HepG2 (cell line): ENCODE measurements at regions not wholly inside any gene's neighbourhood (a gene's known extent, or its start where the extent isn't known, plus 50 kb on each side); places are given as distances from the start of the nearest gene placed in this dataset.

ENCODE experiments used
- ATAC-seq: fragments of 200-7000 bp; cut with Tn5 transposase; 3 replicates; pipeline ENCODE4 v1.9.1; 2020; ENCODE audit warnings: mild to moderate bottlenecking, moderate library complexity
- BruUV-seq: library from RNA; stranded (reverse); fragments of 400-500 nt; replicated peaks from 2 replicates; lab custom pipeline; 2021; lab: Mats Ljungman, UMichigan
- CTCF ChIA-PET: fragments of 300-600 bp; formaldehyde crosslinking; extraction: SDS; loops from one replicate; lab custom pipeline; 2021; ENCODE audit warnings: low total read pairs, inconsistent platforms, low intra/inter-chr PET ratio; lab: Yijun Ruan, JAX
- POLR2A ChIA-PET: fragments of 350-600 bp; sonication (Branson Sonifier 250); formaldehyde crosslinking; loops from one replicate; lab custom pipeline; 2020; ENCODE audit warnings: antibody characterized with exemption, inconsistent platforms; lab: Yijun Ruan, JAX
- DNase-seq: peaks from one replicate; pipeline ENCODE4 v3.0.0-alpha.2; 2015; ENCODE audit warnings: low spot score
- FAIRE-seq: peaks from 3 replicates; lab custom pipeline; 2011; peaks lifted over from hg19 to GRCh38; lab: Jason Lieb, UNC
- H2AFZ ChIP-seq: one replicate; pipeline ENCODE4 v1.6.1; 2011; ENCODE audit warnings: low read length, inconsistent platforms
- H3K27ac ChIP-seq: fragments of 300-600 bp; 3 replicates; pipeline ENCODE4 v1.8.0; 2011; ENCODE audit warnings: mixed run types, mild to moderate bottlenecking, mixed read lengths, low read length, inconsistent platforms; ENCODE audit not compliant: insufficient read depth; ENCODE audit errors: extremely low read length
- H3K27me3 ChIP-seq, 2 experiments: fragments of 200-600 bp in 1 of 2; 2 replicates in 1 of 2; 3 replicates in 1 of 2; pipeline versions ENCODE4 v1.6.0 to v1.8.0; 2011; ENCODE audit warnings: low read length in 2 of 2, mild to moderate bottlenecking in 2 of 2, moderate library complexity in 2 of 2, inconsistent platforms in 1 of 2; ENCODE audit not compliant: insufficient read depth in 2 of 2, control insufficient read depth in 1 of 2
- H3K36me3 ChIP-seq, 2 experiments: fragments of 200-600 bp in 1 of 2; replicated peaks in 1 of 2; 2 replicates in 1 of 2; 3 replicates in 1 of 2; pipeline versions ENCODE4 v1.5.1 to v1.8.0; 2011; ENCODE audit warnings: low read length in 2 of 2, inconsistent platforms in 1 of 2; ENCODE audit not compliant: insufficient read depth in 2 of 2, control insufficient read depth in 1 of 2
- H3K4me1 ChIP-seq: 2 replicates; pipeline ENCODE4 v1.5.1; 2012; ENCODE audit warnings: low read length, inconsistent platforms; ENCODE audit not compliant: insufficient read depth
- H3K4me2 ChIP-seq: 2 replicates; pipeline ENCODE4 v1.6.0; 2011; ENCODE audit warnings: low read depth, low read length, inconsistent platforms
- H3K4me3 ChIP-seq, 3 experiments: fragments of 200-600 bp in 1 of 3; sonication (generic), shearing (Covaris generic) in 1 of 3; replicated peaks in 1 of 3; 2 replicates each; pipeline ENCODE4 v1.5.1; 2011 to 2016; ENCODE audit warnings: low read length in 3 of 3, inconsistent platforms in 2 of 3, low read depth in 2 of 3, mild to moderate bottlenecking in 2 of 3, control low read depth in 1 of 3, mixed read lengths in 1 of 3; ENCODE audit not compliant: insufficient read depth in 1 of 3
- H3K79me2 ChIP-seq: one replicate; pipeline ENCODE4 v1.6.1; 2011; ENCODE audit warnings: low read length, inconsistent platforms; ENCODE audit not compliant: insufficient read depth
- H3K9ac ChIP-seq: 2 replicates; pipeline ENCODE4 v1.6.0; 2011; ENCODE audit warnings: mild to moderate bottlenecking, low read depth, low read length, inconsistent platforms; ENCODE audit not compliant: insufficient read depth
- H3K9me3 ChIP-seq: 2 replicates; pipeline ENCODE4 v1.5.1; 2012; ENCODE audit warnings: mild to moderate bottlenecking, low read length
- H4K20me1 ChIP-seq: 2 replicates; pipeline ENCODE4 v1.6.0; 2011; ENCODE audit warnings: inconsistent platforms, mild to moderate bottlenecking, low read length, moderate library complexity; ENCODE audit not compliant: insufficient read depth
- CHD2 ChIP-seq: IDR thresholded peaks from 2 replicates; pipeline ENCODE4 v1.6.1; 2011; ENCODE audit warnings: low read depth, low read length, improper control_type of control experiment
- GATAD2A ChIP-seq: IDR thresholded peaks from 2 replicates; pipeline ENCODE4 v1.6.1; 2016
- HDAC6 ChIP-seq: fragments of 200-600 bp; sonication (generic); IDR thresholded peaks from 2 replicates; pipeline ENCODE4 v1.7.0; 2017; ENCODE audit warnings: mild to moderate bottlenecking, antibody characterized with exemption, low read length, low read depth
- KDM6A ChIP-seq: IDR thresholded peaks from 2 replicates; pipeline ENCODE4 v1.6.1; 2016; ENCODE audit warnings: low read depth
- MATR3 ChIP-seq: sonication (generic); formaldehyde crosslinking; IDR thresholded peaks from 2 replicates; pipeline ENCODE4 v1.4.0; 2020; ENCODE audit warnings: missing genetic modification reagents
- MTF2 ChIP-seq: sonication (generic); formaldehyde crosslinking; IDR thresholded peaks from 2 replicates; pipeline ENCODE4 v1.5.0; 2020; ENCODE audit warnings: missing genetic modification reagents, borderline replicate concordance
- ZNF460 ChIP-seq: sonication (generic); formaldehyde crosslinking; IDR thresholded peaks from 2 replicates; pipeline ENCODE4 v1.5.1; 2020; ENCODE audit warnings: missing genetic modification reagents, mild to moderate bottlenecking, borderline replicate concordance
- ZNF484 ChIP-seq: sonication (generic); formaldehyde crosslinking; IDR thresholded peaks from 2 replicates; pipeline ENCODE4 v1.5.1; 2020; ENCODE audit warnings: mild to moderate bottlenecking, low read depth, missing genetic modification reagents, borderline replicate concordance
- ZNF558 ChIP-seq: sonication (generic); formaldehyde crosslinking; IDR thresholded peaks from 2 replicates; pipeline ENCODE4 v1.9.0; 2022; ENCODE audit warnings: mild to moderate bottlenecking, missing genetic modification reagents, borderline replicate concordance
- WGBS: methylation state at CpG from one replicate; pipeline ENCODE4 v1.1.6; 2017; ENCODE audit warnings: low lambda C conversion rate; 5-methylcytosine and 5-hydroxymethylcytosine counted together
- in situ Hi-C: cut with HindIII; loops from 2 replicates; pipeline ENCODE4 v1.10.0; 2017; ENCODE audit warnings: low pct_unique_long_range_greater_than_20kb; ENCODE audit not compliant: extremely low pct_ligation_motif_present
- intact Hi-C: fragments of 100-400 bp; cut with micrococcal nuclease; formaldehyde crosslinking; loops from one replicate; pipeline ENCODE4 v1.10.0; 2022; ENCODE audit not compliant: unreplicated experiment
- TF ChIP-seq, protein P1 (sequence below): sonication (generic); formaldehyde crosslinking; IDR thresholded peaks from 2 replicates; pipeline ENCODE4 v1.4.0; 2020; ENCODE audit warnings: mild to moderate bottlenecking, missing genetic modification reagents
- TF ChIP-seq, protein P2 (sequence below): sonication (generic); formaldehyde crosslinking; IDR thresholded peaks from 2 replicates; pipeline ENCODE4 v1.4.0; 2020; ENCODE audit warnings: mild to moderate bottlenecking, missing genetic modification reagents, borderline replicate concordance

DNA sequence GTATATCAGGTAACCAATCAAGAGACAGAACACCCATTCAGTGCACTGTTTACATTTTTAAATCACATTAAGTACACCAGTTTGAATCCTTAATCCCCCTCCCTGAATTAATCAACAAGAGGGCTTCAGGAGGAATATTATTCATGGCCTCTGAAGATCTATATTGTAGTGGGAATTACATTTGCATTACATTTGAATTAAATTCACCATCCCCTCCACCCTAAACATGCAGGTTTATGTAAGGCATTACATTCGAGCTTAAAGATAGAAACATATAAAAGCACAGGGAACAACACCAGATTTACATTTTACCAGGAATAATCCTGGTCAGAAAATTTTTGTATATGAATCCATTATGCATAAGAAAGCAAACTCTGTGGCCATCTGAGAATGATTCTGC lies 197.8 kb upstream of the KITLG start (continued):
- TF ChIP-seq, protein P1, sequence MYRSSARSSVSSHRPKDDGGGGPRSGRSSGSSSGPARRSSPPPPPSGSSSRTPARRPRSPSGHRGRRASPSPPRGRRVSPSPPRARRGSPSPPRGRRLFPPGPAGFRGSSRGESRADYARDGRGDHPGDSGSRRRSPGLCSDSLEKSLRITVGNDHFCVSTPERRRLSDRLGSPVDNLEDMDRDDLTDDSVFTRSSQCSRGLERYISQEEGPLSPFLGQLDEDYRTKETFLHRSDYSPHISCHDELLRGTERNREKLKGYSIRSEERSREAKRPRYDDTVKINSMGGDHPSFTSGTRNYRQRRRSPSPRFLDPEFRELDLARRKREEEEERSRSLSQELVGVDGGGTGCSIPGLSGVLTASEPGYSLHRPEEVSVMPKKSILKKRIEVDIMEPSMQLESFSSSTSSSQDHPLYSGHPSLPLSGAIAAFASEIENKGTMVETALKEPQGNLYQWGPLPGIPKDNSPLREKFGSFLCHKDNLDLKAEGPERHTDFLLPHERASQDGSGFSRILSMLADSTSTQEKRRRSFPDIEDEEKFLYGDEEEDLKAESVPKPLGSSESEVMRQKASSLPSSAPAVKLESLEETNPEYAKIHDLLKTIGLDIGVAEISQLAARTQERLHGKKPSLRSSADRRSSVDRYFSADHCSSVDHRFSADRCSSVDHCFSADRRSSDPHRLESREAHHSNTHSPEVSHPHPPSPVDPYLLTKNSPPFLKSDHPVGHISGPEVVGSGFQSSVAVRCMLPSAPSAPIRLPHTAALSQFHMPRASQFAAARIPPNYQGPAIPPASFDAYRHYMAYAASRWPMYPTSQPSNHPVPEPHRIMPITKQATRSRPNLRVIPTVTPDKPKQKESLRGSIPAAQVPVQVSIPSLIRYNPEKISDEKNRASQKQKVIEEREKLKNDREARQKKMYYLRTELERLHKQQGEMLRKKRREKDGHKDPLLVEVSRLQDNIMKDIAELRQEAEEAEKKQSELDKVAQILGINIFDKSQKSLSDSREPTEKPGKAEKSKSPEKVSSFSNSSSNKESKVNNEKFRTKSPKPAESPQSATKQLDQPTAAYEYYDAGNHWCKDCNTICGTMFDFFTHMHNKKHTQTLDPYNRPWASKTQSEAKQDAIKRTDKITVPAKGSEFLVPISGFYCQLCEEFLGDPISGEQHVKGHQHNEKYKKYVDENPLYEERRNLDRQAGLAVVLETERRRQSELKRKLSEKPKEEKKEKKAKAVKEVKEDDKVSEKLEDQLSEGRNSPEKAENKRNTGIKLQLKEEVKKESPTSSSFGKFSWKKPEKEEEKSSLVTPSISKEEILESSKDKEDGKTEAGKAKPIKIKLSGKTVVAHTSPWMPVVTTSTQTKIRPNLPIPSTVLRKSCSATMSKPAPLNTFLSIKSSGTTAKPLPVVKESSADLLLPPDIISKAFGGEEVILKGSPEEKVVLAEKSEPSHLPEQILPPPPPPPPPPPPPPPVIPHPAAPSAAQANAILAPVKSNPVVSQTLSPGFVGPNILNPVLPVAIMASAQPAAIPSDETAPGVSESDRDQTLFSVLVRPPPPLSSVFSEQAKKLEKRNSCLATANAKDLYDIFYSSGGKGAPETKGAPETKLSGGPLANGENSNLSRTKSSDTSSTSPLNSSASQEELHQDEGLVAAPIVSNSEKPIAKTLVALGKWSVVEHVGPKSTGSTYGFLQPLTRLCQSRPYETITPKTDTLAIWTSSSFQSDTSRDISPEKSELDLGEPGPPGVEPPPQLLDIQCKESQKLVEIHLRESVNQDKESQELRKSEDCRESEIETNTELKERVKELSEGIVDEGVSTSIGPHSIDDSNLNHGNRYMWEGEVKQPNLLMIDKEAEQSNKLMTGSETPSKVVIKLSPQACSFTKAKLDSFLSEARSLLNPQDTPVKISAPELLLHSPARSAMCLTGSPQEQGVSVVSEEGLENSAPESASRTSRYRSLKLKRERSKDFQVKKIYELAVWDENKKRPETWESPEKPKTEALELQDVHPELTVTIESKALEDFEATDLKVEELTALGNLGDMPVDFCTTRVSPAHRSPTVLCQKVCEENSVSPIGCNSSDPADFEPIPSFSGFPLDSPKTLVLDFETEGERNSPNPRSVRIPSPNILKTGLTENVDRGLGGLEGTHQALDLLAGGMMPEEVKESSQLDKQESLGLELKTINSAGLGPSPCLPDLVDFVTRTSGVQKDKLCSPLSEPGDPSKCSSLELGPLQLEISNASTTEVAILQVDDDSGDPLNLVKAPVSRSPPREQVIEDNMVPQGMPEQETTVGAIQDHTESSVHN, result no peak
- TF ChIP-seq GATAD2A (CRISPR knock-in tag) (no peak), MATR3 (CRISPR knock-in tag) (no peak), MTF2 (no peak)

DNA sequence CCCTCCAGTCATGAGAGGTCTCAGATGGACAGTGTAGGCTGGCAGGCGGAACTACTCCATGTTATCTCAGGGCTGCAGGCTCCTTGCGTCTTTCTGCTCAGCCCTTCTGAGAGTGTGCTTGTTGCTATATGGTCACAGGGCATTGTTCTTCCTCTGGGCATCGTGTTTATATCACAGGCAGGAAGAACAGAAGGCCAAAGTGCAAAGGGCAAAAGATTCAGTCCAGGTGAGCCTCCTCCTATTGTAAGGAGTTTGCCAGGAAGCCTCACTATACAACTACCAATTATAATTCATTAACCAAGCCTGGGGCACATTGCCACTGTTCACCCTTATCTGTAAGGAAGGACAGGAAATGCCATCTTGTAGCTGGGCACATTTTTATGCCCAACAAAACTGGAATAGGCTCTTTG lies 195.5 kb upstream of the KITLG start:
- Histone ChIP-seq H3K4me2 (no peak overlapping the region), H3K79me2 (no peaks in the 10 kb centered on the region), H4K20me1 (no peaks in the 10 kb centered on the region), H3K27me3 (no peaks in the 10 kb centered on the region), H3K9ac (no peak overlapping the region), H3K4me1 (no peaks in the 10 kb centered on the region), H3K9me3 (no peaks in the 10 kb centered on the region), H3K4me3 (no peak overlapping the region), H3K27ac (no peak overlapping the region), H3K36me3 (no peaks in the 10 kb centered on the region), H2AFZ (no peak overlapping the region)
- FAIRE-seq, result no peak
- ATAC-seq, result no peak
- intact Hi-C loops (no loop called here), in situ Hi-C loops (no loop called here)
- CTCF ChIA-PET, result no interaction called here
- POLR2A ChIA-PET, result no interaction called here
- no peak for DNase-seq
- 41% methylated on average over 3 of the region's 3 CpGs for WGBS
- no TSS peak for BruUV-seq
- TF ChIP-seq ZNF484 (CRISPR knock-in tag) (no peak), HDAC6 (no peak), KDM6A (CRISPR knock-in tag) (no peak), ZNF460 (CRISPR knock-in tag) (no peak), ZNF558 (CRISPR knock-in tag) (no peak), CHD2 (no peak)
- TF ChIP-seq, protein P2, sequence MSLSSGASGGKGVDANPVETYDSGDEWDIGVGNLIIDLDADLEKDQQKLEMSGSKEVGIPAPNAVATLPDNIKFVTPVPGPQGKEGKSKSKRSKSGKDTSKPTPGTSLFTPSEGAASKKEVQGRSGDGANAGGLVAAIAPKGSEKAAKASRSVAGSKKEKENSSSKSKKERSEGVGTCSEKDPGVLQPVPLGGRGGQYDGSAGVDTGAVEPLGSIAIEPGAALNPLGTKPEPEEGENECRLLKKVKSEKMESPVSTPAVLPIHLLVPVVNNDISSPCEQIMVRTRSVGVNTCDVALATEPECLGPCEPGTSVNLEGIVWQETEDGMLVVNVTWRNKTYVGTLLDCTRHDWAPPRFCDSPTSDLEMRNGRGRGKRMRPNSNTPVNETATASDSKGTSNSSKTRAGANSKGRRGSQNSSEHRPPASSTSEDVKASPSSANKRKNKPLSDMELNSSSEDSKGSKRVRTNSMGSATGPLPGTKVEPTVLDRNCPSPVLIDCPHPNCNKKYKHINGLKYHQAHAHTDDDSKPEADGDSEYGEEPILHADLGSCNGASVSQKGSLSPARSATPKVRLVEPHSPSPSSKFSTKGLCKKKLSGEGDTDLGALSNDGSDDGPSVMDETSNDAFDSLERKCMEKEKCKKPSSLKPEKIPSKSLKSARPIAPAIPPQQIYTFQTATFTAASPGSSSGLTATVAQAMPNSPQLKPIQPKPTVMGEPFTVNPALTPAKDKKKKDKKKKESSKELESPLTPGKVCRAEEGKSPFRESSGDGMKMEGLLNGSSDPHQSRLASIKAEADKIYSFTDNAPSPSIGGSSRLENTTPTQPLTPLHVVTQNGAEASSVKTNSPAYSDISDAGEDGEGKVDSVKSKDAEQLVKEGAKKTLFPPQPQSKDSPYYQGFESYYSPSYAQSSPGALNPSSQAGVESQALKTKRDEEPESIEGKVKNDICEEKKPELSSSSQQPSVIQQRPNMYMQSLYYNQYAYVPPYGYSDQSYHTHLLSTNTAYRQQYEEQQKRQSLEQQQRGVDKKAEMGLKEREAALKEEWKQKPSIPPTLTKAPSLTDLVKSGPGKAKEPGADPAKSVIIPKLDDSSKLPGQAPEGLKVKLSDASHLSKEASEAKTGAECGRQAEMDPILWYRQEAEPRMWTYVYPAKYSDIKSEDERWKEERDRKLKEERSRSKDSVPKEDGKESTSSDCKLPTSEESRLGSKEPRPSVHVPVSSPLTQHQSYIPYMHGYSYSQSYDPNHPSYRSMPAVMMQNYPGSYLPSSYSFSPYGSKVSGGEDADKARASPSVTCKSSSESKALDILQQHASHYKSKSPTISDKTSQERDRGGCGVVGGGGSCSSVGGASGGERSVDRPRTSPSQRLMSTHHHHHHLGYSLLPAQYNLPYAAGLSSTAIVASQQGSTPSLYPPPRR (CRISPR knock-in tag), result no peak
